DMS 273 (cell line): ENCODE measurements at regions not wholly inside any gene's neighbourhood (a gene's known extent, or its start where the extent isn't known, plus 50 kb on each side); places are given as distances from the start of the nearest gene placed in this dataset.

Experiments
- DNase-seq: peaks from one replicate; lab custom pipeline; 2025; ENCODE audit not compliant: unreplicated experiment; lab: John Stamatoyannopoulos, UW

- no peak for DNase-seq
Measured at GRCh38 chr7:12517451-12517850, 53.1 kb upstream of the SCIN start.

GRCh38 chr7:12518920-12519681 is 51.4 kb upstream of the SCIN start:
- peak; percentile 42 for DNase-seq

- no peak for DNase-seq
Measured at GRCh38 chr7:12519682-12520009, 50.9 kb upstream of the SCIN start.
